SK-N-MC (cell line): ENCODE measurements at regions not wholly inside any gene's neighbourhood (a gene's known extent, or its start where the extent isn't known, plus 50 kb on each side); places are given as distances from the start of the nearest gene placed in this dataset.

ENCODE experiments used
- EZH2 ChIP-seq: fragments of 200-600 bp; sonication (generic); IDR thresholded peaks from one replicate; pipeline ENCODE4 v1.6.1; 2017; ENCODE audit warnings: antibody characterized with exemption
- FOXP2 ChIP-seq: optimal IDR thresholded peaks from 2 replicates; pipeline ENCODE3; 2011; ENCODE audit warnings: mild to moderate bottlenecking, moderate library complexity; ENCODE audit not compliant: insufficient read depth; ENCODE audit errors: extremely low read length, control extremely low read depth
- POLR2AphosphoS5 ChIP-seq: IDR thresholded peaks from 2 replicates; pipeline ENCODE4 v1.6.1; 2012; ENCODE audit warnings: mild to moderate bottlenecking, low read depth, low read length, borderline replicate concordance

DNA sequence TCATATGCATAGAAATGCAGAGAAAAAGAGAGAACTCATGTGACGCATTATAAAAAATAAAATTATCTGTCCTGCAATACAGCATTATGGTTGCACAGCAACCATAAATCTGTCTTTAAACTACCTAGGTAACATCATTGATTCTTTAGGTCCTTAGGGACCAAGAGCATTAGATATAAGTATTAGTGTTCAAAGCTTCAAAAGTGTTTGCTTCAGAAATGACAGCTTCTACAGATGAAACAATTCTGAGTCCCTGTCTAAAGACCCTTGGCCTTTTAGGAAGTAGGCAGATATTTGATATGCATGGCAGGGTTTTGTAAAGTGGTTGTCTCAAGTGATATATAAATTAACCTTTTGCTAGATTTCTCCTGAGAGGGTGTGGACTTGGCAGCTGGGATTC lies 454.2 kb downstream of the GBE1 start:
- TF ChIP-seq EZH2 (no peak), POLR2AphosphoS5 (no peak), FOXP2 (no peak)
